NCI-H510A treated with DMSO at 0.1 percent for 48 hours (cell line): ENCODE measurements at regions not wholly inside any gene's neighbourhood (a gene's known extent, or its start where the extent isn't known, plus 50 kb on each side); places are given as distances from the start of the nearest gene placed in this dataset.
"Not testable (repeated sequence)": the region's sequence is repeated elsewhere in the genome, so short reads cannot be mapped to it uniquely, and the experiment has no call there.

Source experiments
- DNase-seq: peaks from one replicate; lab custom pipeline; 2025; lab: John Stamatoyannopoulos, UW

DNA sequence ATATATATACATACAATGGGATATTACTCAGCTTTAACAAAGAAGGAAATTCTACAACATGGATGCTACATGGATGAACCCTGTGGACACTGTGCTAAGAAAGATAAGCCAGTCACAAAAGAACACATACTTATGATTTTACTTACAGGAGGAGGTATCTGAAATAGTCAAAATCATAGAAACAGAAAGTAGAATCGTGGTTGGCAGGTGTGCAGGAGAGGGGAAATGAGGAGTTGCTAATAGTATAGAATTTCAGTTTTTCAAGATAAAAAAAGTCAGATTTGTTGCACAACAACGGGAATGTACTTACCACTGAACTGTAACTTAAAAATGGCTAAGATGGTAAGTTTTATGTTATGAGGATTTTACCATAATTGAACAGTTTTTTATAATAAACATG is 706.3 kb downstream of the TFAP2A start:
- DNase-seq, result no peak

DNA sequence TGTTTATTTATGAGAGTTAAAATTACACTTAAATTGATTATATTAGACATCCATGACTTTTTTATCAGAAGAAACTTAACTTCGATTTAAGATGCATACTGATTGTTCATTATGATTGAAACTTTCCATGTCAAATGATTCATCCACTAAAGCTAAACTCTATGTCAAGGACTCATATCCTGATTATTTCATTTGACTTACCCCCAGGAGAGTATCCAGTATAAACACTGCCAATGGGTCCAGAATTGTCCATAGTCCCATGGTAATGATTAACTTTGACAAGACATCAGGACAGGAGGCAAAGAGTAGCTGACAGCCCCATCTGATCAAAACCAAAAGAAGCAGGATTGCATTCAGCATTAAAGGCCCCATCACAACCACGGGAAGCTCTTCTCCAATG is 709.9 kb downstream of the TFAP2A start:
- DNase-seq, result no peak

DNA sequence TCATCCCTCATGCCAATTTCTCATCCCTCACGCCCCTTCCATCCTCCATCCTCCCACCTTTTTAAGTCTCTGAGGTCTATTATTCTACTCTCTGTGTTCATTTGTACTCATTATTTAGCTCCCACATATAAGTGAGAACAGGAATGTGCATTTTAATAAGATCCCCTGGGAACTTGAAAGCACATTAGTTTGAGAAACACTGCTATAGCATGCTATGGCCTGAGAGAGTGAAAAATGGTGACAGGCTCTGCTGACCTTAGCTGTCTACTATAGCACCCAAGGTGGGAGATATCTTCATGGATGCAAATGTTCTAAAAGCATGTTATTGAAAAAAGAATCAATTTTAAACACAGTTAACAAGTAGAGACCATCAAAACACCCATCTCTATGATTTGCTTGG is 712.0 kb downstream of the TFAP2A start:
- DNase-seq, result no peak

DNA sequence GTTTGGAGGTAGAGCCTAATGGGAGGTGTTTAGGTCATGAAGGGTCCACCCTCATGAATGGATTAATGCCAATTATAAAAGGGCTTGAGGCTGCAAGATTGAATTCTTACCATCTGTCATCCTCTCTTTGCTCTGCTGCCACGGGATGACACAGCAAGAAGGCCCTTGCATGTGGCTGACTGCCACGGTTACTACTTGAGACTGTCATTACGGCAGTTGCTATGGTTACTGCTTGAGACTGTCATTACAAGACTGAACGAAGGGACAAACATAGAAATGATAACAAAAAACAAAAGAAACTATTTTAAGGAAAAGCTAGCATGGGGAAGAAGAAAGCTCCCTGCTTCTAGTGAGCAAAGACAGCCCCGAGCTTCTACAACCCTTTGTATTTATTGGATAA is 715.0 kb downstream of the TFAP2A start:
- no peak for DNase-seq

DNA sequence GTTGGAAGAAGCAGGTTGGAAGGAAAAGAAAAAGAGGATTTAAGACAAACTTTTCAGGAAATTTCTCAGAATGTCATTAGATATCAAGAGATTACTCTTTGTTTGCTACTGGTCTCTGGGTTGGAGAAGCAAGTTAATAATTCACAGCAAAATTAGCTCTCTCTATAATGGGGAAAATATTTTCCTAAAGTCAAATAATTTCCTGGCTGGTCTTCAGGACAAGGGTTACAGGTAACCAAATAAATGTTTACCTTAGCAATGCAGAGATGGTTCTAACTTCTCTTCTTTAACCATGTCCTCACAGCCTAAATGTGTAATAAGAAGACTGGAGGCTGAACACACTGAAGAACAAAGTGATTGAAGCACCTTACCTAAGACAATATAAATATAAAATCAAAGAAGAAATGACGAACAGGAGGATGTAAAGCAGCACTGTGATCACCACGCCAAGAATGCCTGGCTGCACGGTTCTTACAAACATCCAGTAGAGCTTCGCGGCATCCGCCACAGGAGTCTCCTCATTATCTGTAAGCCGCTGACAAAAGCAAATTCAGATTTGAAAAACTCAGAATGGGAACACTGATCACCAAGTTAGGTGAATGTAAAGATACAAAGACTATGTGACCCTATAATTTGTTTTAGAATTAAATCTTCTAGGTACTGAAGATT is 717.5 kb downstream of the TFAP2A start:
- no peak for DNase-seq

DNA sequence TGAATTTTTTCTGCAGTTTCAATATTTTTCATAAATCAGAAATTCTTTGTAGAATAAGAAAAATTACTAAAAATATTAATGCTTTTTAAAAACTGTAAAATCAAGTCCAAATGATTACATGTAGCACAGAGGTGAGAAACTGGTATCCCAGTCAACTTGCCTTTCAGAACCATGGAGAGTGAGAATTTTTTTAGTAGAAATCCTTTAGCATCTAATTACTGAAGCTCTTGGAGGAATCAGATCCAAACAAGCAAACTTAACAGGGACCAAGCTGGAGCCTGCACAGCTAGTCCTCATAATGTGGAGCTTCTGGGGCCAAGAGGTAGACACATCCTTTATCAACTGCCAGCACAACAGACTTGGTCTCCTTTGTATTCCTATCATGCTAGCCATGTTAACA is 724.5 kb downstream of the TFAP2A start:
- no peak for DNase-seq

DNA sequence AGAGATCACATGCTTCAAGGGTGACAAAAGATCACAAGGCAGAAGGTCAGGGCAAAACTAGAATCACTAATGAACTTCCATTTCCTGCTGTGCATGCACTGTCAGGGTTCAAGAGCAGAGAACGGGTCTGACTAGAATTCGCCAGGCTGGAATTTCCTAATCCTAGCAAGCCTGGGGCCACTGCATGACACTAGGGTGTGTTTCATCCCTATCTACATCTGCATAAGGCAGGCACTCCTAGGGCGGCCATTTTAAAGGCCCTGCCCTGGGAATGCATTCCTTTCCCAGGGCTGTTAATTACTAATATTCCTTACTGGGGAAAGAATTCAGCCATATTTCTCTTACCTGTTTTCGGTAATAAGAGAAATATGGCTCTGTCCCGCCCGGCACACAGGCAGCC is 734.1 kb downstream of the TFAP2A start:
- DNase-seq, result not testable (repeated sequence)

DNA sequence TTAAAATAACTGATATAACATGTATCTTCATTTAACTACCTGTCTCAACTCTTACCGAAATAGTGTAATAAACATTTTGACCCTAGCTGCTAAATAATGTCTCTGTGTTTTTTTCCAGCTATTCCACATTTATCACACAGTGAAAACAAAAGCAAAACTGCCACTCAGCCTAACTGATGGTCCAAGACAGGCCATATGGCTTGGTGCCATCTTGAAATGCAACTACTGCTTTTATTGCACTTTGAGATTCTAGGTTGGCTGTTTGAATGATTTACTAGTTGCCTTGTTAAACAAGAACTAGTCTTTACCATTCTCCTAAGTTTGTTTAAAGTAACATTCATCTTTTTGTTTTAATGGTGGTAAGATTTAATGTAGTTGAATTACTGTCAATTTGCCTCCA is 739.8 kb downstream of the TFAP2A start:
- no peak for DNase-seq

DNA sequence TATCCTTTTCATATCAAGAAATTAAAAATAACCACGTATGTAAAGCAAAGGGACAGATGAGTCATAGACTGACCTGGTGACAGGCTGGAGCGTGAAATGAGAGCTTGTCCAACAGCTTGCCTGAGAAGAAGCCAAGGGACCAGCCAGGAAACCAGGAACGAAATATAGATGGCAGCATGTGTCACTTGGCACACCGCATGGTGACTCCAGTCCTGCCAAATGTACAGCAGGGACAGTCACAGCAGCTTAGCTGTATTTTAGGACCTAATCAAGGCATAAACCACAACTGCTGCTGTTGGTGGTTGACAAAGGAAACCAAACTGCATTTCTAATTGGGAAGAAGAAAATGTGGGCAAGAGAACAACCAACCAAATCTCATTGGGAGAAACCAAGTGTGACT is 755.0 kb downstream of the TFAP2A start:
- DNase-seq, result no peak

DNA sequence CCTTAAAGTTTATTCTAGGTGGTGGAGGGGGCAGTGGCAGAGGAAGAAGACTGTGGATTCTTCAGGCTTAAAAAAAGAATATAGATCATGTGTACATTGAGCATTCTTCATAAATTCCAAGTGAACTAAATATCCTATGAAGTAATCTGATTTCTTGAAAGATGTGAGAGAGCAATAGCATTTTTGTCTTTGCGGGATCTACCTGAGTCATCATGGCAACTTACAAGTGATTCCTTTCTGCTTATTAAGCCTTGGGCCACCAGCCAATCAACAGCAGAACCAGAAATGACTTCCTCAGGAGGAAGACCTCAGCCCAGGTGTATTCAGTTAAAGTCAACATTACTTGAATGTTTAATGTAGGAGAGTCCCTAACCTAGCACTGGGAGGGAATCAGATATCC is 756.9 kb downstream of the TFAP2A start:
- DNase-seq, result no peak

DNA sequence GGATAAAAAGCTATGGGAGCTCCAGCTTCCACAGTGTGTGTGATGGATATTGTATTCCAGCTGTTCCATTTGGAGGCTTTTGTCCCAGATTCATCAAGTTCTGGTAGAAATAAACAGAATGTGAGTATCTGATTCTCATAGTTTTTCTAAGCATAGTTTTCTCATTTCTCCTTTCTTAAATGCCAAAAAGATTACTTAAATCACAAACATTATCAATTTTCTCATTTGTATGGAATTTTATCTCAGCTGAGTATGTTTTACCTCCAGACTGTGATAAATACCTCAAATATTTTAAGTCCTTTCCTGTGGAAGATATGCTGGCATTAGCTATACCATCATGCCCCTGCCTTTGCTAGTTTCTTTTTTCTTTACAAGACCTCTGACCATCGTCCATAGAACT is 767.3 kb downstream of the TFAP2A start:
- DNase-seq, result no peak

DNA sequence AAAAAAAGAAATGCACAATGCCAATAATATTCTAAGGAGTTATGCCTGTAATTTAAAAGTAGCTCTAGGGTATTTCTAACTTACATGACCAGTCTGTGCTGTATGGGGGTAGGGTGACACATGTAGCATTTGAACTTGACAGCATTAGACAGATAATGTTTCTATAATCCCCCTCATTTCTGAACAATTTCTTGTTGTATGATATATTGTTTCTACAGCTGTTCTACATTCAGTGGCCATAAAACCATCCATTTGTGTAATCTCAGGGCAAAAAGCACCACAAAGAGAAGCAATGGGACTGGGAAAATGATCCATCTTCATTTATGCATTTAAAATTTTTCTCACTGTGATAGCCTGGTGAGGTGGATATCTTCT is 767.8 kb downstream of the TFAP2A start:
- DNase-seq, result no peak

DNA sequence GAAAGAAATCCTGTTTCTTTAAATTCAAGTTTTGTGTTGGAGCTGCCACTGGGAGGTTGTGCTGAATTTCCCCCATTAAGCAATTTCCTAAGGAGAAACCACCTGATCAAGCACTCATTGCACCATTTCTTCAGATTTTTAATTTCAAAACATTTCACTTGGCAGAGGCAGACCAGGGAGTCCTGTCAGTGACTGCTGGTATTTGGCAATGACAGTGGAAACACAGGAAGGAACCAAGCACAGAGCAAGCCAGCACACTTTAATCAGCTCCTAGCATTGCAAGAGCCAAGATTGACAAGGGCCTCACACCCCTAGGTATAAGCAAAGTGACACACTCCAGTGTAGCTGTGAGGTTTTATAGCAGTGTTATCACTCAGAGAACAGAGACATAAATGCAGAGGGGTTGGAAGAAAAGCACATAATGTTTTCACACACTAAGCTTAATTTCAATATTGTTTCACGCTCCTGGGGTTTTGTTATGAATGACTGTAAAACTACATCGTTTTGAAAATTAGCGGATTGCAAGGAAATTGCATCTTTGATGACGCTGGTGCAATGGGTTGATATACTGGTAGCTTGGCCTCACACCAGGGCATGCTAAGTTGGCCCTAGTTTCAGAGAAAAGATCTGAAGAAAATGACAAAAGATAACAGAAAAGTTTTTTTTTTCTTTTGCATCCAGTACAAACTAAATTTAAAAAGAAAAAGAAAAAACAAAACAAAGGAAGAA is 768.4 kb downstream of the TFAP2A start:
- no peak for DNase-seq

DNA sequence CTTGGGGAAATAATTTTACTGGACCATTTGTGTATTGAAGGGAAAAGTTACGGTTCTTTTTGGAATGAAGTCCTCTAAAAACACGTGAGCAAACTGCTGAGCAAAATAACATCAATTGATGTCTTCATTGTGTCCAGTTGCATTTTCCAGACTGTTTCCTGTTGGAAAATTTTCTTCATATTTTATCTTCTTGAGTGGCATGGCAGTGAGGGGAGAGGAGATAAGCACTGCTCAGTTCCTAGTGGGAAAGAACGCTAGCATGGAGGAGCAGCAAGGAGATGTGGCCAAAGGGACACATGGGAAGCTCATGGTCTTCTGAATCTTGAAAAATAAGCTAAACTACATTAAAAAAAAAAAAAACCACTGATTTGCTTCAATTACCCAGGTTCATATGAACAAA is 776.0 kb downstream of the TFAP2A start:
- DNase-seq, result no peak

DNA sequence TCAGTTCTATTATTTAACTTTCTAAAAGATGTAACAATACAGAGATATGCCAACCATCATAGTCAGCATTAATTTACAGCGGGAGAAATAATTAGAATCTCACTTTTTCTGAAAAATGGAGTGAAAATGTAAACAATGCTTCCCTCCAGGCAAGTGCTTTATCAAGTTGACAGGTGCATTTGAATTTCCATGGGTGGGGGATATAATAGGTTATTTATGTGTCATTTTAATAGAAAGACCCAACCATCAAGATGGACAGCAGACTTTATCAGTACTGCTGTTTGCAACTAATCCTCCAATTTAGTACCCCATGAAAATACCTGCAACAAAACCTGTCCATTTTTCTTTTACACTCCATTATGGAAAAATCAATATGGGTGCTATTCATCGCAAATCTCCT is 780.1 kb downstream of the TFAP2A start:
- no peak for DNase-seq

DNA sequence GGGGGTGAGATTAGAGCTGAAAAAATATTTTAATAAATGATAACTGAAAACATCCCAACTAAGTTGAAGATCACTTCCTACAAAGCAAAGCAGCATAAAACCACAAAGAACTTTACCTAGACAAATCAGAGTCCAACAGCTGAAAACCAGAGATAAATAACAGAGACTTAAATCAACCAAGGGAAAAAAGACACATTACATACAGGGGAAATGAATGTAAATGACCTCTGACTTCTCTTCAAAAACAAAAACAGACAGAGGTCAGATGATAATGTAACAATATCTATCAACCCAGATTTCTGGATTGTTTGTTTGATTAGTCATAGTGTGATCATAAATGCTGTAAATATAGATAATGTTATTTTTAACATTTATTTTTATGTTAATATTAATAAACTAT is 782.8 kb downstream of the TFAP2A start:
- DNase-seq, result no peak

DNA sequence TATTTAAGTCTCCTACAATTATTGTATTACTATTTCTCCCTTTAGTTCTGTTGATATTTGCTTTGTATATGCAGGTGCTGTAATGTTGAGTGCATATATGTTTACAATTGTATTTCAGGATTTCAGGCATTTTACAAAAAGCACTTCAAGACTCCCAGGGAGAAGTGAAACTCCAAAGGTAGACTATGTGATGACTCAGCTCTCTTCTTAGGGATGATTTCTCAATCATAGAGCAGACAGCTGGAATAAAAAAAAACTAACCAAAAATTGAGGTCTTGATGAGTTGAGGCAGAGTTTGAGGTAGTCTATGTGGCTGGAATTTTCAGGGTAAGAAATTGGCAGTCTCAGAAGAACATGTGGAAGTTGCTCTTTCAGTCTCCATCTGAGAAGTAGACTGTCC is 786.1 kb downstream of the TFAP2A start:
- DNase-seq, result no peak

DNA sequence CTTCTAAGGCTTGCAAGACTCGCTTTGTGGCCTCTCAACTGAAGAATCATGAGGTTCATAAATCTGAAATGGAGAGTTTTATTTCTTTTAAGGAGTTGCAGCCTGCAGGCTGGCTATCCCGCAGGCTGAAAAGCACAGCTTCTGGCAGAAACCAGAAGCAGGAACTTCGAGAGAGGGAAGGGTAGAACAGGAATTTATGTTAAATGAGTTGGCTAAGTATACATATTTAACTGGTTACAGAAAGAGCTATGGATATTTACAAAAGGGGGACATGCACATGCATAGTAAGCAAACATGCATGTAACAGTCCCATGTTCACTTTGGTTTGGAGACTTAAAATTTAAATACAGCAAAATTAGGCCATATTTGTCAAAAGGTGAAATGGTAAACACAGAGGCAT is 787.0 kb downstream of the TFAP2A start:
- no peak for DNase-seq

DNA sequence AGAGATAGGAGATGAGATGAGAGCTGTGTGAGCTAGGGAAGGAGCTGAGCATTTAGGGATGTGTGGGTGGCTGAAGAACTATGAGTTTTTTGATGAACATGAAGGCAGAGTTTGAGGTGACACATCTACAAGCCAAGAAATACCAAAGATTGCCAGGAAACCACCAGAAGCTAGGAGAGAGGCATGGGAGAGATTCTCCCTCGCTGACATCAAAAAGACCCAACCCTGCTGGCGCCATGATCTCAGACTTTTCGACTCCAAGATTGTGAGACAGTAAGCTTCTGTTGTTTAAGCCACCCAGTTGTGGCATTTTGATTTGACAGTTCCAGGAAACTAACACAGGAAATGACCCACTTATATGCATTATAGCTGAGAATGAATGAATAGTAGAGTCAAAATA is 790.9 kb downstream of the TFAP2A start:
- no peak for DNase-seq

DNA sequence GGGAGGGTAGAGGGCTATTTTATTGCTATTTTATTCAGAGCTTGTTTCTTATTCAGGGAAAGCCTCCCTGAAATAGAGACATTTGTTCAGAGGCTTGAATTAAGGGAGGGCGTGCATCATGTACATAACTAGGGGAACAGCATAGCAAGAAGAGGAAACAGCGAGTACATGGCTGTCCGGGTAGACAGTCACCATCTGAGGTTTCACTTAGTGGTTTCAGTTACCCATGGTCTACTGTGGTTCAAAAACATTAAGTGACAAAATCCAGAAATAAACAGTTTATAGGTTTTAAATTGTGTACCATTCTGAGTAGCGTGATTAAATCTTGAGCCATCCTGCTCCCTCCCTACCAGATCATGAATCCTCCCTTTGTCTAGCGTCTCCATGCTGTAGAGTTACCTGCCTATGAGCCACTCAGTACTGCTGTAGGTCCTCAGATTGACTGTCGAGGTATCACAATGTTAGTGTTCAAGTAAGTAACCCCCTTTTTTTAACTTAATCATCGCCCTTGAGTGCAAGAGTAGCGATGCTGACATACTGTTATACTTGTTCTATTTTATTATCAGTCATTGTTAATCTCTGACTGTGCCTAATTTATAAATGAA is 791.5 kb downstream of the TFAP2A start:
- DNase-seq, result no peak

DNA sequence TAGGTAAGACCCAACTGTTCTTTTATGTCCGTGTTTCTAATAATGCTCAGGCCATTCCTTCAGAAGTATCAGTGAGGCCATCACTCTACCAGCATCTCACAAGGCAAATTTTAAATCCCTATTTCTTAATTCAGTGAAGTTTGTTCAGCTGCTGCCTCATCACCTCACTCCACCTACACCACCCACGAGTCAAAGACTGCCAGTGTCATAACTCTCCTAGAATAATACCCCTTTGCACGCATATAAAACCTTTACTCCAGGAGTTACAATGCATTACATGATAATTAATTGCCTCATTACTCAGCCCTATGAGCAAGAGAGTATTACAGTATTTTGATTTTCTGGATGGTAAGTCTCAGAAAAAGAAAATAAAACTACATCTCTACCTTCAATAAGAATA is 793.6 kb downstream of the TFAP2A start:
- no peak for DNase-seq

DNA sequence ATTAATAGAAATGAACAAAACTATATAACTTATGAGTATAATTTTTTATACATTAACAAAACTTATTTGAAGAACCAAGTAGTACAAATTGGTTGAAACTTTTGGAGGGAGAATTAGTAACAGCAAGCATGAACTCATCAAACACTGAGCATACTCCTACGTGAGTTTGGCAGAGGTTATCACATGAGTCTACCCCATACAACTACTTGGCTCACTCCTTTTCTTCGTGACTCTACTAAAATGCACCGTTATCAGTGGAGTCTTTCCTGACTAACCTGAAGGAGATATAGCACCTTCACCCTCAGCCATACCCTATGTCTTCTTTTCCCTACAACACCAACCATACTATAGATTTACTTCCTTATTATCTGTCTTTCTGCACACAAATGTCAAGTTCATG is 794.2 kb downstream of the TFAP2A start:
- no peak for DNase-seq

DNA sequence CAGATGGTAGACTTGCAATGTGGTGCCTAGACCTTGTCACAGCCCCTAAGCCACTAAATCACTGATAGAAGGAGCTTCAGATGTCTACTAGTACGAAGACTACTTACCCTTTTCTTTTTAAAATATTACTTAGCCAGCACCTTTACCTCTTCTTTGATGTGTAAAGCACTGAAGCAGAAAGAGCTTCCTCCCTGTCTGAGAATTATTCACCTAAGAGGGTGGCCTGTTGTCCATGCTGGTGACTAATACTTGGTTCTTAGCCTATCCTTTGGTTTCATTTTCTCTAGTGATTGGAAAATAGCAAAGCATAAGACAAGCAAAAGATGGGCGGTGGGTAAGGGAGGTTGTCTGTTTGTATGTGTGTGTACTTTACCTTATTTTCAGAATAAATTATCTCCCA is 794.6 kb downstream of the TFAP2A start:
- DNase-seq, result no peak

DNA sequence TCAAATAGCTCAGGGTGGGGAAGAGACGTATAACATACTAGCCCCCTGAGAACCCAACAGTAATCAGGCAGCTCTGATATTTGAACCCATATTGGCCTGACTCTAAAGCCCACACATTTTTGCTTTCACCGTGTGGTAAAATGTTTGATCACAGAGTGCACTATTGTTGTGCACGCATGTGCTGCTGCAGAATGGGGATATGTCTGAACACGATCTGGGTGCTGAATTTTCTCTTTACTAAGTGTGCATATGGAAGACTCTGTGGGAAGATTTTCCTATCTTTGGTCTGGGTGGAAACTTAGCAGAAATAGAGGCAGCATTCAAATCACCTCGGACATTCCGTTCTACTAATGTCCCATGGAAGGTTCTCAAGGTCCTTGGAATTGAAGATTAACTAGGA is 800.1 kb downstream of the TFAP2A start:
- DNase-seq, result no peak
